K562 (cell line): ENCODE measurements at regions not wholly inside any gene's neighbourhood (a gene's known extent, or its start where the extent isn't known, plus 50 kb on each side); places are given as distances from the start of the nearest gene placed in this dataset.

Experiments
- CBX3 ChIP-seq, 2 experiments: IDR thresholded peaks; 1 replicate in 1 of 2; 2 replicates in 1 of 2; pipeline ENCODE4 v1.6.1; 2012; ENCODE audit warnings: inconsistent platforms in 2 of 2, low read length in 2 of 2, borderline replicate concordance in 1 of 2, control low read depth in 1 of 2
- CEBPZ ChIP-seq: fragments of 150-350 bp; IDR thresholded peaks from 2 replicates; pipeline ENCODE4 v1.6.1; 2014; ENCODE audit warnings: low read depth, mild to moderate bottlenecking, low read length, borderline replicate concordance
- CTCF ChIP-seq, 3 experiments: IDR thresholded peaks in 2 of 3; conservative IDR thresholded peaks in 1 of 3; 2 replicates each; pipeline ENCODE4 v1.5.1; 2011 to 2012; ENCODE audit warnings: low read length in 3 of 3, mild to moderate bottlenecking in 3 of 3, control low read depth in 2 of 3, improper control_type of control experiment in 1 of 3, inconsistent platforms in 1 of 3, low read depth in 1 of 3, mixed read lengths in 1 of 3, moderate library complexity in 1 of 3; ENCODE audit not compliant: insufficient read depth in 2 of 3
- FOSL1 ChIP-seq: fragments of 200-800 bp; sonication (Bioruptor generic); conservative IDR thresholded peaks from 2 replicates; pipeline ENCODE4 v1.6.1; 2016; ENCODE audit warnings: missing genetic modification characterization, missing compliant biosample characterization
- FOXK1 ChIP-seq: sonication (generic); formaldehyde crosslinking; IDR thresholded peaks from 2 replicates; pipeline ENCODE4 v1.8.0; 2022; ENCODE audit warnings: missing genetic modification reagents, mild to moderate bottlenecking, borderline replicate concordance
- HNRNPK ChIP-seq: fragments of 200-400 bp; formaldehyde crosslinking; IDR thresholded peaks from one replicate; pipeline ENCODE4 v1.6.1; 2018; ENCODE audit warnings: mild to moderate bottlenecking, low read depth, low read length; ENCODE audit not compliant: poor library complexity, severe bottlenecking
- JUND ChIP-seq, 2 experiments: IDR thresholded peaks; 2 replicates in 1 of 2; 3 replicates in 1 of 2; pipeline ENCODE4 v1.6.1; 2011; ENCODE audit warnings: borderline replicate concordance in 2 of 2, low read depth in 2 of 2, low read length in 2 of 2, improper control_type of control experiment in 1 of 2, missing biosample characterization in 1 of 2, missing genetic modification characterization in 1 of 2, missing genetic modification reagents in 1 of 2
- TCF15 ChIP-seq: fragments of 250-450 bp; sonication (Bioruptor Pico); IDR thresholded peaks from 2 replicates; pipeline ENCODE4 v1.8.0; 2022; ENCODE audit warnings: moderate library complexity, mild to moderate bottlenecking, inconsistent platforms
- ZNF143 ChIP-seq: sonication (generic); formaldehyde crosslinking; IDR thresholded peaks from 2 replicates; pipeline ENCODE4 v1.9.0; 2022; ENCODE audit warnings: mild to moderate bottlenecking, missing genetic modification reagents
- ZNF146 ChIP-seq: IDR thresholded peaks from one replicate; pipeline ENCODE4 v1.6.1; 2018; ENCODE audit warnings: missing compliant biosample characterization; ENCODE audit not compliant: unreplicated experiment
- TF ChIP-seq, protein P1 (sequence below): fragments of 450-650 bp; IDR thresholded peaks from 2 replicates; pipeline ENCODE4 v1.7.1; 2018; ENCODE audit warnings: mild to moderate bottlenecking, low read depth; ENCODE audit not compliant: partially characterized antibody

- TF ChIP-seq CTCF (IDR thresholded peaks at IDR 0.05 in 2 of 3, conservative IDR thresholded peaks at IDR 0.05 in 1 of 3; ENCODE audit: insufficient read depth in 2 of 3, low read depth in 1 of 3, low read length in 3 of 3), result no peak
- no peak for TF ChIP-seq CBX3 (IDR thresholded peaks at IDR 0.05; ENCODE audit: borderline replicate concordance in 1 of 2, low read length in 2 of 2)
- no peak for TF ChIP-seq FOSL1 (tag)
- TF ChIP-seq, protein P1, sequence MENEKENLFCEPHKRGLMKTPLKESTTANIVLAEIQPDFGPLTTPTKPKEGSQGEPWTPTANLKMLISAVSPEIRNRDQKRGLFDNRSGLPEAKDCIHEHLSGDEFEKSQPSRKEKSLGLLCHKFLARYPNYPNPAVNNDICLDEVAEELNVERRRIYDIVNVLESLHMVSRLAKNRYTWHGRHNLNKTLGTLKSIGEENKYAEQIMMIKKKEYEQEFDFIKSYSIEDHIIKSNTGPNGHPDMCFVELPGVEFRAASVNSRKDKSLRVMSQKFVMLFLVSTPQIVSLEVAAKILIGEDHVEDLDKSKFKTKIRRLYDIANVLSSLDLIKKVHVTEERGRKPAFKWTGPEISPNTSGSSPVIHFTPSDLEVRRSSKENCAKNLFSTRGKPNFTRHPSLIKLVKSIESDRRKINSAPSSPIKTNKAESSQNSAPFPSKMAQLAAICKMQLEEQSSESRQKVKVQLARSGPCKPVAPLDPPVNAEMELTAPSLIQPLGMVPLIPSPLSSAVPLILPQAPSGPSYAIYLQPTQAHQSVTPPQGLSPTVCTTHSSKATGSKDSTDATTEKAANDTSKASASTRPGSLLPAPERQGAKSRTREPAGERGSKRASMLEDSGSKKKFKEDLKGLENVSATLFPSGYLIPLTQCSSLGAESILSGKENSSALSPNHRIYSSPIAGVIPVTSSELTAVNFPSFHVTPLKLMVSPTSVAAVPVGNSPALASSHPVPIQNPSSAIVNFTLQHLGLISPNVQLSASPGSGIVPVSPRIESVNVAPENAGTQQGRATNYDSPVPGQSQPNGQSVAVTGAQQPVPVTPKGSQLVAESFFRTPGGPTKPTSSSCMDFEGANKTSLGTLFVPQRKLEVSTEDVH, result no peak
- TF ChIP-seq ZNF143 (CRISPR knock-in tag), result no peak
- no peak for TF ChIP-seq ZNF146 (CRISPR knock-in tag)
- TF ChIP-seq CEBPZ, result no peak
- TF ChIP-seq TCF15 (CRISPR knock-in tag), result no peak
- TF ChIP-seq HNRNPK, result no peak
- TF ChIP-seq JUND (IDR thresholded peaks at IDR 0.05; ENCODE audit: borderline replicate concordance, low read depth, low read length), result no peak
- TF ChIP-seq JUND (tag; IDR thresholded peaks at IDR 0.05; ENCODE audit: borderline replicate concordance, low read depth, low read length), result no peak
- no peak for TF ChIP-seq FOXK1 (CRISPR knock-in tag)
Observed at GRCh38 chr12:3931776-3932175, 58.6 kb upstream of the PARP11 start.
